Spleen (tissue), 11 donors: ENCODE measurements at regions not wholly inside any gene's neighbourhood (a gene's known extent, or its start where the extent isn't known, plus 50 kb on each side); places are given as distances from the start of the nearest gene placed in this dataset.

Source experiments
- DNase-seq: peaks from one replicate; pipeline ENCODE4 v3.0.0-alpha.2; 2020
- H3K27ac ChIP-seq, 8 donors: fragments of 200-600 bp; sonication (generic) in 7 of 8; 1 replicate in 4 of 8; 2 replicates in 4 of 8; pipeline versions ENCODE4 v1.5.0 to v1.8.0; 2016 to 2021; ENCODE audit warnings: inconsistent platforms in 4 of 8, mild to moderate bottlenecking in 4 of 8, moderate library complexity in 1 of 8
- H3K27me3 ChIP-seq, 7 donors: fragments of 200-600 bp; sonication (generic) in 6 of 7; replicated peaks in 1 of 7; 1 replicate in 4 of 7; 2 replicates in 3 of 7; pipeline versions ENCODE4 v1.5.0 to v1.8.0; 2016 to 2021; ENCODE audit warnings: inconsistent platforms in 3 of 7, mild to moderate bottlenecking in 1 of 7
- H3K36me3 ChIP-seq, 6 donors: fragments of 200-600 bp; sonication (generic) in 5 of 6; 1 replicate in 4 of 6; 2 replicates in 2 of 6; pipeline versions ENCODE4 v1.5.0 to v1.8.0; 2016 to 2021; ENCODE audit warnings: inconsistent platforms in 2 of 6
- H3K4me1 ChIP-seq, 6 donors: fragments of 200-600 bp; sonication (generic) in 5 of 6; 1 replicate in 3 of 6; 2 replicates in 3 of 6; pipeline versions ENCODE4 v1.5.0 to v1.8.0; 2016 to 2021; ENCODE audit warnings: inconsistent platforms in 3 of 6
- H3K4me3 ChIP-seq, 8 donors: fragments of 200-600 bp; sonication (generic) in 7 of 8; 1 replicate in 4 of 8; 2 replicates in 4 of 8; pipeline versions ENCODE4 v1.5.0 to v1.8.0; 2016 to 2021; ENCODE audit warnings: inconsistent platforms in 4 of 8, mild to moderate bottlenecking in 4 of 8, moderate library complexity in 2 of 8
- H3K9me3 ChIP-seq, 8 donors: fragments of 200-600 bp; sonication (generic) in 7 of 8; 1 replicate in 4 of 8; 2 replicates in 4 of 8; pipeline versions ENCODE4 v1.5.0 to v1.8.0; 2016 to 2021; ENCODE audit warnings: inconsistent platforms in 4 of 8
- POLR2A ChIP-seq, 3 donors: fragments of 450-650 bp; IDR thresholded peaks; one replicate each; pipeline ENCODE4 v1.5.1; 2017; ENCODE audit warnings: antibody characterized with exemption in 3 of 3, mild to moderate bottlenecking in 1 of 3
- POLR2AphosphoS5 ChIP-seq, 3 donors: sonication (generic); formaldehyde crosslinking; IDR thresholded peaks; one replicate each; pipeline ENCODE4 v1.5.1; 2017; ENCODE audit warnings: antibody characterized with exemption in 3 of 3
- WGBS, 5 donors: extraction: QIAGEN DNeasy Blood & Tissue Kit in 3 of 5; methylation state at CpG; one replicate each; pipeline versions ENCODE4 v1.1.5 to v1.1.7; 2013 to 2018; 5-methylcytosine and 5-hydroxymethylcytosine counted together
- intact Hi-C: fragments of 100-400 bp; cut with DNase I; formaldehyde crosslinking; loops from one replicate; pipeline ENCODE4 v1.15.0; 2023; ENCODE audit warnings: low total_unique reads
- TF ChIP-seq, protein P1 (sequence below), 11 experiments: fragments of 200-600 bp in 7 of 11; fragments of 450-650 bp in 4 of 11; sonication (generic) in 4 of 11; IDR thresholded peaks in 8 of 11; conservative IDR thresholded peaks in 3 of 11; 1 replicate in 7 of 11; 2 replicates in 4 of 11; pipeline versions ENCODE4 v1.4.0 to v1.8.0; 2016 to 2021; ENCODE audit warnings: antibody characterized with exemption in 11 of 11, inconsistent platforms in 4 of 11, mild to moderate bottlenecking in 1 of 11
- donor health status: healthy with polysubstance abuse.
- donor health status: DM: no; HTN: no; CAD: no; lungs with moderate emphysema.
- donor health status: DM: no; HTN: no; CAD: no.
- donor health status: Bipolar disorder and iron deficiency.
- donor health status: healthy.
- donor health status: DM: no; HTN: no; CAD: no.
- donor health status: DM: yes; HTN: yes; CAD: no.

DNA sequence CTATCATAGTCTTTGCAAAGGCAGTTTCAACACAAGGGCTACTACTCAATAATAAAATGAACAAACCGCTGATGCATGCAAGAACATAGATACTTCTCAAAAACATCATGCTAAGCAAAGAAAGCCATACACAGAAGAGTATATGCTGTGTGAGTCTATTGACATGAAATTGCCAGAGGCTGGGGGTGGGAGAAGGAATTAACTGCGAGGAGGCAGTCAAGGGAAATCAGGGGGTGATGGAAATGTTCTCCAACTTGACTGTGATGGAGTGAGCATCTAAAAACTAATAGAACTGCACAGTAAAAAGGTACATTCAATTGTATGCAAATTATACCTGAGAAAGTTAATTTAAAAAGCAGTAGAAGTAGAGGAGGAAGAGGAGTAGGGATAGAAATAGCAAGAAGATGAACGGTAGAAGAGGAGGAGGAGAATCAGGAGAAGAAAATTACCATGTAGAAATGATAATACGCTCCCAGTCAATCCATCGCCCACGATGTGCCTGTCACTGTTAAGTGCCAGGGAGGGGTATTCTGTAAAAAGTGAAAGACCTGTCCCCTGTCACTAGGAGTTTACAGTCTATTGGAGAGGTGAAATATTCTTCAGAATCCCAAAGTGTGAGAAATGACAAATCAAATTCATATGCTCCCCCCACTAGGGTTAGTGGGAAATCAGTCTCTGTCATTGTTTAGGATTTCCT lies 90.3 kb downstream of the B3GNT2 start:
- Histone ChIP-seq H3K4me3 (no peak overlapping the region), H3K36me3 (no peaks in the 10 kb centered on the region), H3K4me1 (peaks cover 0 to 13% (median 6%) of the 10 kb centered on the region in 6 donors), H3K9me3 (peaks cover 0 to 26% (median 17%) of the 10 kb centered on the region in 8 donors), H3K27me3 (no peaks in the 10 kb centered on the region), H3K27ac (no peak overlapping the region)
- 93 to 97% (median 94%) methylated on average over 6 of the region's 6 CpGs for WGBS, 5 donors
- no peak for DNase-seq
- TF ChIP-seq POLR2AphosphoS5 (IDR thresholded peaks at IDR 0.05): no peak
- no peak for TF ChIP-seq POLR2A (IDR thresholded peaks at IDR 0.05)
- TF ChIP-seq, protein P1, sequence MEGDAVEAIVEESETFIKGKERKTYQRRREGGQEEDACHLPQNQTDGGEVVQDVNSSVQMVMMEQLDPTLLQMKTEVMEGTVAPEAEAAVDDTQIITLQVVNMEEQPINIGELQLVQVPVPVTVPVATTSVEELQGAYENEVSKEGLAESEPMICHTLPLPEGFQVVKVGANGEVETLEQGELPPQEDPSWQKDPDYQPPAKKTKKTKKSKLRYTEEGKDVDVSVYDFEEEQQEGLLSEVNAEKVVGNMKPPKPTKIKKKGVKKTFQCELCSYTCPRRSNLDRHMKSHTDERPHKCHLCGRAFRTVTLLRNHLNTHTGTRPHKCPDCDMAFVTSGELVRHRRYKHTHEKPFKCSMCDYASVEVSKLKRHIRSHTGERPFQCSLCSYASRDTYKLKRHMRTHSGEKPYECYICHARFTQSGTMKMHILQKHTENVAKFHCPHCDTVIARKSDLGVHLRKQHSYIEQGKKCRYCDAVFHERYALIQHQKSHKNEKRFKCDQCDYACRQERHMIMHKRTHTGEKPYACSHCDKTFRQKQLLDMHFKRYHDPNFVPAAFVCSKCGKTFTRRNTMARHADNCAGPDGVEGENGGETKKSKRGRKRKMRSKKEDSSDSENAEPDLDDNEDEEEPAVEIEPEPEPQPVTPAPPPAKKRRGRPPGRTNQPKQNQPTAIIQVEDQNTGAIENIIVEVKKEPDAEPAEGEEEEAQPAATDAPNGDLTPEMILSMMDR (IDR thresholded peaks at IDR 0.05 in 8 of 11, conservative IDR thresholded peaks at IDR 0.05 in 3 of 11): no peak
- intact Hi-C loops: no loop called here

DNA sequence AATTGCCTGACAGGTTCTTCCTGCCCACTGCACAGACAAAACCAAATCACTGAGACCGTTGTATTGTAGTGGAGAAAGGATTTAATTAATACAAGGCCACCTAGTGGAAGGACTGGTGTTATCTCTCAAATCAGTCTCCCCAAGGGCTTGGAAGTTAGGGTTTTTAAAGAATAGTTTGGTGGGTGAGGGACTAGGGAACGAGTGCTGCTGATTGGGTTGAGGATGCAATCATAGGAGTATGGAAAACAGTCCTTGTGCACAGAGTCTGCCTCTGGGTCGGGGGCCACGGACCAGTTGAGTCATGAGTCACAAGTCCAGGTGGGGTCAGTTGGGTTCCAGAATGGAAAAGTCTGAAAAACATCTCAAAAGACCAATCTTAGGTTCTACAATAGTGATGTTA lies 89.1 kb downstream of the B3GNT2 start:
- no peak for DNase-seq
- no peaks in the 10 kb centered on the region for H3K27me3 ChIP-seq
- intact Hi-C loops: no loop called here
- no peaks in the 10 kb centered on the region for H3K36me3 ChIP-seq
- 83 to 93% (median 85%) methylated on average over 4 of the region's 4 CpGs for WGBS, 5 donors
- H3K4me1 ChIP-seq: peaks cover 0 to 13% (median 6%) of the 10 kb centered on the region in 6 donors
- H3K9me3 ChIP-seq: peaks cover 0 to 26% (median 17%) of the 10 kb centered on the region in 8 donors
- no peak overlapping the region for H3K4me3 ChIP-seq
- TF ChIP-seq POLR2A (IDR thresholded peaks at IDR 0.05): no peak
- TF ChIP-seq, protein P1 (IDR thresholded peaks at IDR 0.05 in 8 of 11, conservative IDR thresholded peaks at IDR 0.05 in 3 of 11): no peak
- no peak for TF ChIP-seq POLR2AphosphoS5 (IDR thresholded peaks at IDR 0.05)
- H3K27ac ChIP-seq: no peak overlapping the region

DNA sequence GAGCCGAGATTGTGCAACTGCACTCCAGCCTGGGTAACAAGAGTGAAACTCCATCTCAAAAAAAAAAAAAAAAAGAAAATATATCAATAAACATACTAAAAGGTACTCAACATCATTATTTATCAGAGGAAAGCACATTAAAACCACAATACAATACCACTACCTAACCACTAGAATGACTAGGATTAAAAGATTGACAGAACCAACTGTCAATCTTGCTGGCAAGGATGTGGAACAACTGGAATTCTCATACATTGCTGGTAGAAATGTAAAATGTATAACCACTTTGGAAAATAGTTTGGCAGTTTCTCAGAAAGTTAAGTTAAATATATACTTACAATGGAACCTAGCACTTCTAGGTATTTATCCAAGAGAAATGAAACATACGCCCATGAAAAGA lies 88.6 kb downstream of the B3GNT2 start:
- H3K4me3 ChIP-seq: no peak overlapping the region
- DNase-seq: no peak
- TF ChIP-seq, protein P1 (IDR thresholded peaks at IDR 0.05 in 8 of 11, conservative IDR thresholded peaks at IDR 0.05 in 3 of 11): no peak
- TF ChIP-seq POLR2A (IDR thresholded peaks at IDR 0.05) (no peak), POLR2AphosphoS5 (IDR thresholded peaks at IDR 0.05) (no peak)
- H3K27me3 ChIP-seq: no peaks in the 10 kb centered on the region
- 93 to 100% (median 98%) methylated on average over 2 of the region's 2 CpGs for WGBS, 5 donors
- H3K27ac ChIP-seq: no peak overlapping the region
- H3K4me1 ChIP-seq: peaks cover 0 to 13% (median 6%) of the 10 kb centered on the region in 6 donors
- intact Hi-C loops: no loop called here
- H3K36me3 ChIP-seq: no peaks in the 10 kb centered on the region
- H3K9me3 ChIP-seq: peaks cover 0 to 26% (median 17%) of the 10 kb centered on the region in 8 donors

DNA sequence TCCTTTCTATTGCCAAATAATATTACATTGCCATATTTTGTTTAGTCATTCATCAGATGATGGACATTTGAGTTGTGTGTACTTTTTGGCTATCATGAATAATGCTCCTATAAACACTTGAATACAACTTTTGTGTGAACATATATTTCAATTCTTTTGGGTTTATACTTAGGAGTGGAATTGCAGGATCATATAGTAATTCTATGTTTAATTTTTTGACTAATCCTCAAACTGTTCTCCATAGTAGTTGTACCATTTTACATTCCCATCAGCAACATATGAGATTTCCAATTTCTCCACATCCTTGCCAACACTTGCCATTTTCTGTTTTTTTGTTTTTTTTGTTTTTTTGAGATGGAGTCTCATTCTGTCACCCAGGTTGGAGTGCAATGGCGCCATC lies 87.2 kb downstream of the B3GNT2 start:
- Histone ChIP-seq H3K36me3 (peaks cover 0 to under 1% (median 0%) of the 10 kb centered on the region in 6 donors), H3K27ac (no peak overlapping the region), H3K27me3 (no peaks in the 10 kb centered on the region), H3K9me3 (peaks cover 6 to 38% (median 27%) of the 10 kb centered on the region in 8 donors), H3K4me1 (peaks cover 0 to 7% (median 4%) of the 10 kb centered on the region in 6 donors), H3K4me3 (no peak overlapping the region)
- TF ChIP-seq POLR2AphosphoS5 (IDR thresholded peaks at IDR 0.05) (no peak), POLR2A (IDR thresholded peaks at IDR 0.05) (no peak)
- TF ChIP-seq, protein P1 (IDR thresholded peaks at IDR 0.05 in 8 of 11, conservative IDR thresholded peaks at IDR 0.05 in 3 of 11): no peak
- intact Hi-C loops: no loop called here
- DNase-seq: no peak
- WGBS, 5 donors: 83 to 100% (median 89%) methylated on average over 1 of the region's 1 CpG
